ENCODE measurements at regions not wholly inside any gene's neighbourhood (a gene's known extent, or its start where the extent isn't known, plus 50 kb on each side); places are given as distances from the start of the nearest gene placed in this dataset.

DNA sequence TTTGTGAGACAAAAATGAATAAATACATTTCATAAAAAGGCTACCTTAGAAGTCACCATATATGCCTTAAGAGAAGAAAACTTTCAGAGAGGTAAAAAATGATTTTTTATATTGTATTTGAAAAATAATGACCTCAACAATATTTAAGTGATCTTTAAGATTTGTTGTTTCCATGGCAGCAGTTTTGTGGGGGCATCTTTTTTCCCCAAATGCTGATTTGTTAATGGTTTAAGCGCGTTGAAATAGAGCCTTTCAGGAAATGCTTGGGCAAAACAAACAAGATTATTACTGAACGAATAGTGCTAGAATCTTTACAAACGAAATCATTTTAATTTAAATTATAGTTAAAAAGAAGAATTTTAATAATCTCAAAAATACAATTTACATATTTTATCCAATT is 103.1 kb upstream of the MYO16 start:
- DNase-seq = no peak

DNA sequence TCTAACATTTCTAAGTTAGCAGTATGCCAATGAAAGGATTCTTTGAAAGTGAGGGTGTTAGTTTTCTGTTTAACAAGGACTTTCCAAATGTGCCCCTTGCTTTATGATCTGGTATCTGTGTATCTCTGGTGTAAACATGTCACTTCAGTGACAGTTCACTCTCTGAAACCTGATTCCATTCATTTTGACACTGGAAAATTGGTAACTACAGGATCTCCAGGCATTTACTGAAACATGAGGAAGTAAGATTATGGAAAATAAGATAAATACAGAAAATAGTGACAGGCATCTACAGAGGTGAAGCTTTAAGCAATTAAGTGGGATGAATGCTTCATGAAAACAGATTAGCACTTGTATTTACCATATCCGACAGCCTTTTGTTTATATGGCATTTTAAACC is 101.6 kb upstream of the MYO16 start:
- no peak for DNase-seq

DNA sequence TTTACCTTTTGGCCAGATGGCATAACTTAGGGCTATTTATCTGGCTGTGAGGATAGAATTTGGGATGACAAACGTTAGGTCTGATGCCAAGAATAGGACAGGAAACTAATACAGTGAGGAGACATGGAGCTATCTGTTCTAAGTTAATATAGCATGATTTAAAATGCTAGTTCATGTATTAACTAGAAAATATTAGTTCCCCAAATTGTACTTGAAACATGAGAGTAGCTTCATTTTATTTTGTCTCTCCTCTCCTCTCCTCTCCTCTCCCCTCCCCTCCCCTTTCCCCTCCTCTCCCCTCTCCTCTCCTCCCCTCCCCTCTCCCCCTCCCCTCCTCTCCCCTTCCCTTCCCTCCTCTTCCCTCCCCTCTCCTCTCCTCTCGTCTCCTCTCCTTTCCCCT is 101.1 kb upstream of the MYO16 start:
- no peak for DNase-seq

DNA sequence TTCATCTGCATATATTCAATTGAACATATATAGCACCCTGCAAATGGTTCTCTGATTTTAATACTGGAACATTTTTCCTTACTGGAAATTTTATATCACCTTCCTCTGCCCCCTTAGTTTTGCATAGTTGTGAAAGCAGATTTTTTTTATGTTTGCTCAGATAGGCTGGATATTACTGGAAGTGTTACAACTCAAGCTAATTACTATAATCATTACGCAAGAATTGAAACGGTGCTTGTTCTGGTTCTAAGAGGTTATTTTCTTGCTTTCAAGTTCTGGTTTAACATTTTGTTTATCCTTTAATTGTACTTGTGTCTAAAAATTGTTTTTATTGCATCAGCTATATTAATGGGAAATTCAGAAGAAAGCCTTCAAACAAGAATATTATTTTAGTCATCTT is 95.6 kb upstream of the MYO16 start:
- DNase-seq = no peak

DNA sequence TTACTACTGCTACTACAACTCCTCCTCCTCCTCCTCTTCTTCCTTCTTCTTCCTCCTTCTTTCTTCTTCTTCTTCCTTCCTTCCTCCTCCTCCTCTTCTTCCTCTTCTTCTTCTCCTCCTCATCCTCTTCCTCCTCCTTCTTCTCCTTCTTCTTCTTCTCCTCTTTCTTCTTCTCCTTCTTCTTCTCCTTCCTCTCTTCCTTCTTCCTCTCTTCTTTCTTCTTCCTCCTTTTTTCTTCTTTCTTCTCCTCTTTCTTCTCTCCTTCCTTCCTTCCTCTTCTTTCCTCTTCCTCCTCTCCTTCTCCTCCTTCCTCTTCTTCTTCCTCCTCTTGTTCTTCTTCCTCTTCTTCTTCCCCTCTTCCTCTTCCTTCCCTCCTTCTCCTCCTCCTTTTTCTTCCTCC is 94.7 kb upstream of the MYO16 start:
- DNase-seq = no peak

DNA sequence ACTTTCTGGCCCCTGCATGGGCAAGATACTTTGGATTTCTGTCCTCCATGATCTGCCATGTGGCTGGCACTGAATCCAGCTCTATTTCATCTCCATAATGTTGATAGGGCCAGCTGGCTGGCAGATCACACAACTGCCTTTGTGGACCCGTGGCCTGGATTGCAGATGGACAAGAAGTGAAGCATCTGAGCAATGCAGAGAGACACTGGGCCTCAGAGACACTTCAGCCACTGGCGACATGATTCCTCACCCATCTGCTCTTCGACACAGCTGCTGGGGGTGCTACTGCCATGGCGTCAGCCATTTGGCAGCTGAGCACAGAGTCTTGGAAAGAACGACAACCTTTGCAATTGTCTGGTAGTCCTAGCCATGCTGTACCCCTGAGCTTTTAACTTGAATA is 79.5 kb upstream of the MYO16 start:
- DNase-seq = peak; percentile 33 to 66 (median 51)

DNA sequence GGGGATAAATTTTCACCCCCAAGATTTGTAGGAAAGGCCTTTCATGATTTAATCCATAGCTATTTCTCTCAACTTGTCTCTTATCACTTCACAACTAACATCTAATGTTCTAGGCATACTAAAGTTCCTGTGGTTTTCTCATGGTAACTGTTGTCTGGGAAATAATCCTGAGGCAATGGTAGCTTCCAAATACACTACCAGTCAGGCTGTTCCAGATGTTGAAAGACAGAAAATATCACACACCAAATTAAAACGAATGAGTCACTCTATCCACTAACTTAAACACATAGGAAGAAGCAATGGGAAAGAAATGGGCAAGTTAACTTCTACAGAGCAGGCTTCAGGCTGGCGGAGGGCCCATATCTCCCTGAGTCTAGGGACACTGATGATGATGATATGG is 77.7 kb upstream of the MYO16 start:
- DNase-seq = no peak

DNA sequence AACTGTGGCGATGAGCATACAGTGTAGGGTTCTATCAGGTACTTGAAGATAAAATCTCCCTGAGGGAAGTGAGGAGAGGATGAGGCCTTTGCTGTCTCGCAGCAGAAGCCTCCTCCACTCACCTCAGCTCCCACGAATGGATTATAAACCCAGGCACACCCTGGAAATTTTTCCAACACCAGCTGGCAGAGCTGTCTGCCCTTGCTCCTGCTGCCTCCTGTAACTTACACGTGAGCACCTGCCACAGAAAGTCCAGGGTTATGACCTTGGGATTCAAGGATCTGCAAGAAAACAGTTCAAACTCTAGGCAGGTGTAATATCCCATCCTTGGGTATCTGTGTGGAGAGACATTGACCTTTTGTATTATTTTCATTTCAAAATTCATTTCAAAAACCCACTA is 70.9 kb upstream of the MYO16 start:
- no peak for DNase-seq

DNA sequence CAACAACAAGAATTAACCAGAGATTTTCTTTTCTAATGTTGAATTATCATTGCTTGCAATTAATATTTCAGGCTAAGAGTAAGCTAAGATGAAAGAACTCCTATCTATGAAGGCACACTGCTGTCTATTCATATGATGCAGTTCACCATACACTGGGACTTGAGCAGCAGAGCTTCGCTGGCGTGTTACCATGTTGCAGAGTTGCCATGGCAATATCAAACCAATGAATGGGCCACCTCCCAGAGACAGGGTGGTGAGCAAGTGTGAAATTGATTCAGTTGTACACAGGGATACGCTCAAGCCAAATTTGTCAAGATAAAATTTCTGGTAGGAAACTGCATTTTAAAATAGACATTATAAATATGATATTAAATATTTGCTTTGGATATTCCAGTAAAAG is 69.3 kb upstream of the MYO16 start:
- peak in 2 of 3 donors; percentile 2 to 23 for DNase-seq

DNA sequence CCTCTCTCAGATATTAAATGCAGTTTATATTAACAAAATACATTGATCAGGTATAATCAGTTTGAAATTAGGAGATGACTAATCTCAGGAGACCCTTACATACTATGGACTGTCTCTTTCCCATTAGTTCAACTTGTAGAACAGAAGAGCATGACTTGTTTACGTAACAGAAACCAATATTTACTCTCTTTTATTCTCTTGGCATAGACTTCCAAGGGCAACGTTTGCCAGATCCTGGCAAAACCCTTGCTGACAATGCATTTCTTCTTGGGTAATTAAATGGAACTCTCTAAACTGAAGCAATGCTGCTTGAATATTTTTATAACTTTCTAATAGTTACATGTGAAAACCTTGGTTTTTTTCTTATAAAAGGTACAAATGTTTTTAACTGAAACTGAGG is 68.3 kb upstream of the MYO16 start:
- DNase-seq = no peak

DNA sequence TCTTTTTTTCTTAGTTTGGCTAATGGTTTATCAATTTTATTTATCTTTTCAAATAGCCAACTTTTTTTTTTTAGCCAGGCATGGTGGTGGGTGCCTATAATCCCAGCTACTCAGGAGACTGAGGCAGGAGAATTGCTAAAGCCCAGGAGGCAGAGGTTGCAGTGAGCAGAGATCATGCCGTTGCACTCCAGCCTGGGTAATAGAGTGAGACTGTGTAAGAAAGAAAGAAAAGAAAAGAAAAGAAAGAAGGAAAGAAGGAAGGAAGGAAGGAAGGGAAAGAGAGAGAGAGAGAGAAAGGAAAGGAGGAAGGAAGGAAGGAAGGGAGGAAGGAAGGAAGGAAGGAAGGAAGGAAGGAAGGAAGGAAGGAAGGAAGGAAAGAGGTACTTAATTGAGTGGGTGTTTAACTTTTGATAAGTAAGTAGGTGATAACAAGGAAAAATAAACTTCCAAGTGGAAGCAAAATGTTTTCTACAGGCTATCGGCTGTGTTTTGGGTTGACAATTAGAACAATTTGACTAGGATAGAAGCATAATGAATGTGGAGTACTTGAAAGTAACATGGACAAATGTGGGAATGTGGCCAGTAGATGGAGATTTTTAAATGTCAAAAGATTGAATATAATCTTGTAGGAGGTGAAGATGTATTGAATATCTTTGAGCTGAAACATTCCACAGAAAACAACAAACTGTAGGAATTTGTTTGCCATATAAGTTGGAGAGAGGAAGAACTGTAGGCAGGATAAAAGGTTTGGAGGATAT is 62.8 kb upstream of the MYO16 start:
- DNase-seq = no peak

DNA sequence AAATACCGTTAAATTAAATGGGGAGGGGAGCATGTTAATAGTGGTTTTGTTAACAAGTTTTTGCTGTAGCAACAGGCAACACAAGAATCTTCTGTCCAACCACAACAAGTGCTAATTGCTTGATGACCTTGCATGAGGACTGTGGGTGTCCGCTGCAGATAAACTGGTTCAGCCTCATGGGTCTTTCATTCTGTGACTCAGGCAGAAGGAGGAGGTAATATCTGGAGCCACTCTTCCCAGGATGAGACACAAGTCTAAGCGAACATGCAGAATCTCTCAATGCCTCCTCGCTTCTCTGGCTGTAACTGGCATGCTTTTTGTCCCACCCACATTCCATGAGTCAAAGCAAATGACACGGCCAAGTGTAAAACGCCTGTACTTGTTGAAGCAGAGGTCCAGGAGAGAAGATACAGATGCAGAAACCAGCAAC is 56.6 kb upstream of the MYO16 start:
- DNase-seq = no peak

DNA sequence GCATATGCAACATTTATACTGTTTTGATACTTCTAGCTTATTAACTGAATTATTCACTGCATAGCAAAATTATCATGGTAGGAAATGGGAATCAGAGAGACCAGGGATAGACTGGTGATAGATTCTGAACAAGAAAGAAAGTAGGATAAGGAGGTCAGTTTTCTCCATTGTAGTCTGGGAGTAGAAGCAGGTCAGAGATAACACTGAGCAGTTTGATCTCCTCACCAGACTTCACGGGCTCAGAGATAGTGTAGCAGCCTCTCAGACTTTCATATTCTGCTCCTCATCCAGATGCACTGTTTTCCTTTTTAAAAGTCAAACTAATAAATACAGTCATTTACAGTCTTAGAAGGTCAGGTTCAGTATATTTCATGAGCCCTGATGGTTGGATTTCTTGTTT is 56.0 kb upstream of the MYO16 start:
- no peak for DNase-seq

DNA sequence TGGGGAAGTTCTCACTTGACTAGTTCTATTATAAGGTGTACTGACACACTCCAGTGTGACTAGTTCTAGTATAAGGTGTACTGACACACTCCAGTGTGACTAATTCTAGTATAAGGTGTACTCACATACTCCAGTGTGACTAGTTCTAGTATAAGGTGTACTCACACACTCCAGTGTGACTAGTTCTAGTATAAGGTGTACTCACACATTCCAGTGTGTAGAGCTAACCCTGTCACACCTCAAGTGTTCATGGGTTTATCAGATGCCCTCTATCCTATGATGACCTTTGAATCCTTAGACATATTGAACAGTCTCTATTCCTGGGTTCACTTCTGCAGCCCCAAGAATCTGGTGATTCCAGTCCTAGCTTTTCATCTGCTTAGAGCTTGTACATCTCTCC is 54.6 kb upstream of the MYO16 start:
- no peak for DNase-seq

DNA sequence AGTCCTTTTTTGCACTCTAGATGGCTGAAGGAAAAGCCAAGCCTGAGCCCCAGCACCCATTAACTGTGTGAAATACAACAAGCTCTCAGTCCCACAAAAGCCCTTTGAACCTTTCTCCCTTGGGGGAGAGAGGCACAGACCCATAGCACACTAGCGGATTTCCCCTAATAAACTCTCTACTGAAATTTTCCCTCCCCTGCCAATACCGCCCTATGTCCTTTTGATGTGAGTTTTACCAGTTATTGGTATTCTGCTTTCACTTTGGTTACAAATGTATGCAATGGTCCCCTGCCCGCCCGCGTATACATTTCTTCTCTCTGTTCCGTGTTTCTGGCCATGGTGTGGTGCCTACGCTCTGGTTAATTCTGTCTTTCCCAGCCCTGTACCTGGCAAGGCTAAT is 54.0 kb upstream of the MYO16 start:
- no peak for DNase-seq

Data from muscle of back (tissue), 3 donors.